Hematopoietic multipotent progenitor cell treated with erythropoietin and hydrocortisone succinate and interleukin-3 and kit ligand, for 17 days (in vitro differentiated cells): ENCODE measurements at regions not wholly inside any gene's neighbourhood (a gene's known extent, or its start where the extent isn't known, plus 50 kb on each side); places are given as distances from the start of the nearest gene placed in this dataset.
"Not testable (repeated sequence)": the region's sequence is repeated elsewhere in the genome, so short reads cannot be mapped to it uniquely, and the experiment has no call there.

ENCODE experiments used
- DNase-seq: peaks from one replicate; pipeline ENCODE4 v3.0.0-alpha.2; 2015; ENCODE audit warnings: low spot score

DNA sequence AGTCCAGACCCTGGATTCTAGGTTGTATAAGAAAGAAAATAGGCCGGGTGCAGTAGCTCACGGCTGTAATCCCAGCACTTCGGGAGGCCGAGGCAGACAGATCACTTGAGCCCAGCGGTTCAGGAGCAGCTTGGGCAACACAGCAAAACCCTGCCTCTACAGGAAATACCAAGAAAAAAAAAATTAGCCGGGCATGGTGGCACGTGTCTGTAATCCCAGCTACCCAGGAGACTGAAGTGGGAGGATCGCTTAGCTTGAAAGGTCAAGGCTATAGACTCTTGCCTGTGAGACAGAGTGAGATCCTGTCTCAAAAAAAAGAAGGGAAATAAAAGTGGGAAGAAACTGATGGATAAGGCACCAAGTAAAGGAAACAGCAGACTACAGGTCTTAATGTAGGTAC, 287.9 kb upstream of the KLF14 start:
- no peak for DNase-seq

DNA sequence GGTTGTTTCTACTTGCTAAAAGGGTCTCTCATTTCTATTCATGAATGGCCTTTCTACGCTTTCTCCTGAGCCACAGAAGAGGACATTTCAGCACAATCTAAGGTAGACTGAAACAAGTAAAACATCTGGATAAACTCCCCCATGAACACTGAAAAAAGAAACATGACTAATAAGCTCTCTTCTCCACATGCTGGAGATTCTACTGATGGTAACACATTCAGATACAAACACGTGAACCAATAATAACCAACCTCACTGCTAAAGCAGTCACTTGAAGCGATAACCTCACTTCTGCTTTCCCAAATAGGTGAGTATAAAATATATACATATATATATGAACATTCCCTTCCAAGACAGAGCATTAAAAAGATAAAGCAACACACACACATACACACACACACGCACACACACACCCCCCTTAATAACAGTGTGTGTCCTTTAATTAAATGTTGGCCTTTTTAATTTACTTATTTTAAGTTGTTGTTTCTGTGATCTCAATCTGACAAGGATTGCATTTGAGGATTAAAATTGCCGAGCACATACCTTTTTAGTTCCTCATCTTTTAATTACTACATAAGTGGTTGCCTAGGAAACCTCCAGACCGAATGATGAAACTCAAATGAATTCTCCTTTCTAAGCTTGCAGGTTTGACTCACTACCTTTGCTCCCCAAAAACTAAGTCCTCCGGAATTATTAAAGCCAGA, 292.4 kb upstream of the KLF14 start:
- no peak for DNase-seq

DNA sequence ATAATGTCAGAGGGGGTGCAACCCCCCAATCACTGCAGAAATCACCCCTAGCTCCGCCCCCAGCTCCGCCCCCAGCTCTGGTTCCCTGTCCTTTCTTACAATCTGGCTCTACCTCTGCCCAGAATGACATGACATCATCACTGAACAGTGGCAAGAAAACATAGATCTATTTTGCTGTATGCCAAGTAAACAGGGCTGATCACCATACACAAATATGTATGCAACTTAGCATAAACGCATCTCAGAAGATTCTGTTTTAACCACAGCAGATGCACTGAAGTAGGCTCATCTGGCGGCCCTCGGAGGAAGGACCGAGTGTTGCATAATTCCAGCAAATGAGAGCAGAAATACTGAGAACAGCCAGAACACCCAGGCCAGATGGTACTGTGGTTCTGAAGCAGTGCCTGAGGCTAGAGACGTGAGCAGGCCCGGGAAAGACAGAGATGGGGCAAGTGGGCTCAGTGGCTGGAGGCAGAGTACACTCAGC, 293.3 kb upstream of the KLF14 start:
- no peak for DNase-seq

DNA sequence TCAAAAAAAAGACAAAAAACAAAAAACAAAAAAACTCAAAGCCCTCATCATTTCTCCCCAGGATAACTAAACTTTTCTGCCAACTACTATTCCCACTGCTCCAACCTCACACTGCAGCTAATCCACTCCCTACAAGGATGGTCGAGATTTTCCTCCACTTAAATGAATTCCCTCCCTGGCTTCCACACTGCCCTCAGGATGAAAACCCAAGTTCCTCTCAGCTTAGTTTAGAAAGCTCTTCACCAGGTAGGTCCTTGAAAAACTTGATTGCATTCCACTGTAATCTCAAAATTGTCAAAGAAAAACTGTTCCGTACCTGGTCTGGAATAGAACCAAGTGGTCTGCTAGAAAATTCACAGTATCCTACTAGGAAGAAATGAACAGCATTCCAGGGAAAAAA, 294.3 kb upstream of the KLF14 start:
- no peak for DNase-seq

DNA sequence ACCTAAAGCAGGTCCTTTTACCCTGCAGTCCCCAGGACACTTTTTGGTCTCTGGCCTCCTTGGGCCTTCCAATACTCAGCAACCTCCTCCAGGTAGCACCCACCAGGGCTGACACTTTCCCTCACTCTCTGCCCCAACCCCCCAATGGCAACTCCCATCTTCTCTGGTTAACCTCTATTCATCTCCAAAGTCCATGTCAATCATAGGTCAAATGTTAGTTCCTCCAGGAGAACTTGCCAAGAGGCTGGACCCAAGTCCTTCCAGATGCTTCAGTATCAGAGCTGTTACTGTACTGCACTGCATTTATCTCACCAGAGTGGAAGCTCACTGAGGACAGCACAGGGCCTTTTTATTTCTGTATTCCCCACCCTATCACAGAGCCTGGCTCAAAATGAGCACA, 295.0 kb upstream of the KLF14 start:
- no peak for DNase-seq

DNA sequence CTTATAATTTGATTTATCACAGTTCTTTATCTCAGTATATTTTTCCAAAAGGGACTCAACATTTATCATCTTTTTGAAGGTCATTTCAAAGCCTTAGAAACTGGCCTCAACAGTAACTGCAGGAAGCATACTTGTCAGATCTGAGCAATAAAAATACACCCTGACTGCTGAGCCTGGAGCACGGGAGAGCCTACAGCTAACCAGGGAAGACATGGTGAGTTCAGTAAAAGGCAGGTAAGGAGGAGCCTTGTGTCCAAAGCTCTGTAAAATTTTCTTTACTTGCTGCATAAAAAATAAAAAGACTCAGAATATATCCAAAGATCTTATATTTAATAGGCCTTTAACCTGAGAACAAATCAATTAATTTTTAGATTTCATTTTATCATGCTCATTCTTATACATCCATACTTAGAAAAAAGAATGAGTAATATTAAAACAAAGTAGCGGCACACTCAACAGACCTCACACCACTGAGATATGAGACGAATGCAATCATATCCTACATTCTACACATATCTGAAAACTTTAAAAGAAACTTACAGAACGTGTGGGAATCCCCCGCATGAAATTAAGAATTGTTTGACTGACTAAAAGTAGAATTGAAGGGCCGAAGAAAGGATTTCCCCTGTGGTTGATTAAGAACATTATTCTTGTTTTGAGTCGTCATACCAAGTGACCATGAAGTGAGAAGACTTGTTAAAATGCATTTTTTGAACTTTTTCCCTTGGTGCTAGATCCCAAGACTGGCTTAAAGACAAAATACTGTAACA, 296.4 kb upstream of the MKLN1 start:
- no peak for DNase-seq

DNA sequence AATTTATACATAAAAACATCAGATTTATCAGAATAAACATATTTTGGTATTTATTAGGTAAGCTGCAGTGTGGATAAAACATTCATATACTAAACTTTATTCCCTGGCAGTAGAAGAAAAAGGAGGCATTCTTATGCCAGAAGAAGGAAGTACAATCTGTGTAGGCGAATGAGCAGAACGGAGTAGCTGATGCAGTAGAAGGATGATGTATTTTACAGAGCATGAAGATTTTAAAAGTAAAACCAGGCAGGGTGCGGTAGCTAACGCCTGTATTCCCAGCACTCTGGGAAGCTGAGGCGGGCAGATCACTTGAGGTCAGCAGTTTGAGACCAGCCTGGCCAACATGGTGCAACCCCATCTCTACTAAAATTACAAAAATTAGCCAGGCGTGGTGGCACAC, 294.9 kb upstream of the MKLN1 start:
- no peak for DNase-seq

DNA sequence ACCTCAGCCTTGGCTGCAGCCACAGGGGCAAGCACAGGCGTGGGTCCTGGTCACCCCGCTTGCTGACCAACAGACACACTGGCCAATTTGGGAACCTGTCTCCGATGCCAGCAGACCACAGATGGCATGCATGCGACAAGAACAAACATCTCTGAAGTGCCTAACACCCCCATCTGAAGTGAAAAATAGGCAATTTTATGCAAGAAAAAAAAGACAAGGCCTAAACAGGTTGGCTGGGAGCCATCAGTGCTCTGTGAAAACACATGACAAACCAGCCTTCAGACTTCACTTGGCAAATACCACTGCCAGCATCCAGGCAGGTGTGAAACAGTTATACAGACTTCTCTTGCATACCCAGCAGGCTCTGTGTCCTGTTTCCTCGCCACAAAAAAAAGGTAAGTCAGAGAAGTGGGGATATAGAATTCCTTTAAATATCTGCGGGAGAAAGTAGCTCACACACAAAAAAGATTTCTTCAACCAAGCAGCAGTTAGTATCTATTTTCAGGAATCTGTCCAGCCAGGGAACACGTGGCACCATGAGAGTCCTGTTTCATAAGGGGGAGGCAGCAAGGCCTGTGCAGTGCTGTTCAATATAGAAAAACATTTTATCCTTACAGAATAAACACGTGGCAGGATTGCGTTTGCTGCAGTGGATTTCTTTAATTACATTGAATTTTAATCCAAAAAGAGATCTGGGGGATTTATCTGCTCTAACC, 293.4 kb upstream of the MKLN1 start:
- DNase-seq = no peak

DNA sequence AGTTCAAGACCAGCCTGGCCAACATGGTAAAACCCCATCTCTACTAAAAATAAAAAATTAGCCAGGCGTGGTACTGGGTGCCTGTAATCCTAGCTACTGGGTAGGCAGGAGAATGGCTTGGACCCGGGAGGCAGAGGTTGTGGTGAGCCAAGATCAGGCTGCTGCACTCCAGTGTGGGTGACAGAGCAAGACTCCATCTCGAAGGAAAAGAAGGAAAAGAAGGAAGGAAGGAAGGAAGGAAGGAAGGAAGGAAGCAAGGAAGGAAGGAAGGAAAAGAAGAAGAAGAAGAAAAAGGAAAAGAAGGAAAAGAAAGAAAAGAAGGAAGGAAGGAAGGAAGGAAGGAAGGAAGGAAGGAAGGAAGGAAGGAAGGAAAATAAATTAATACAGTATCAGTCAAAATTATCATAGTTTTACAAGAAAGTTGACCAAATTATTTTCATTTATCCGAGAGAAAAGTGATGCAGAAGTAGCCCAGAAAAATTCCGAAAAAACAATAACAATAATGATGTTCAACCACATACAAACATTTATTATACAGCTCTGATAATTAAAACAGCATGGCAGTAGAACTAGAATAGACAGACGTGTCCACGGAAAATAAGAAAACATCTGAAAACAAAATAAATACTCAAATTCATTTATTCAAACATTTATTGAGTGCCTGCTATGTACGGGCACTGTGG, 292.4 kb upstream of the MKLN1 start:
- DNase-seq = no peak

DNA sequence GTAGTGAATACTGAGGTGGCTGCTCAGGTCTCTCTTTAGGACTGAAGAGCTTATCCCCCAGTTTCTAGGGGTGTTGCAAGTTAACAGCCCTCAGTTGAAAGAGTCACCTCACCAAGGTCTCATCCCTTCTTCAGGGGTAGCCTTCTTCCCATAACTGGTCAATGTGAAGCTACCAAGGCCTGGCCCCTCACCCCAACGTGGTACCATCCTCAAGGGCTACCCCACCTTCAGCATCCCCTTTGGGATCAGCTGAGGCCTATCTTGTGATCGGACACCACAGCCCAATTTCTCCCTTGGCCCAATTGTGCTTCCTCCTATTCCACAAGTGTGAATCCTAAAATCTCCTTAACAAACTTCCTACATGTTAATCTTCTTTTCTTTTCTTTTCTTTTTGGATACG, 289.5 kb upstream of the MKLN1 start:
- DNase-seq = no peak

DNA sequence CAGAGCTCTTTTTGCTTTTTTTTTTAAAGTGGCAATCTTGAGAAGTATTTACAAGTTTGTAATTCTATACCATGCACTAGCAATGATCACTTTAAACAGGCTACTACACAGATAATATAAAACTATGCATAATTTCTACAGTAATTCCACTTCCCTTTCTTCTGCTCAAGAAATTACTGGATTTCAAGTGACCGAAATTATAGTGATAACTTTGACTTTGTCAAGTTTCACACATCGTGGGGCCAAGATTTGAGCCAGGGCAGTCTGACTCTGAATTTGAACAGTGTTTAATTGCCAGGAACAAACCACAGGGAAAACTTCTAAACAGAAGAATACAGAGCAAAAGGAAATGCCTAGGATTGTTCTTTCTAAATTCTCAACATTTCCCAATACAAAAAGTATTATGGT, 288.3 kb upstream of the MKLN1 start:
- DNase-seq = no peak

DNA sequence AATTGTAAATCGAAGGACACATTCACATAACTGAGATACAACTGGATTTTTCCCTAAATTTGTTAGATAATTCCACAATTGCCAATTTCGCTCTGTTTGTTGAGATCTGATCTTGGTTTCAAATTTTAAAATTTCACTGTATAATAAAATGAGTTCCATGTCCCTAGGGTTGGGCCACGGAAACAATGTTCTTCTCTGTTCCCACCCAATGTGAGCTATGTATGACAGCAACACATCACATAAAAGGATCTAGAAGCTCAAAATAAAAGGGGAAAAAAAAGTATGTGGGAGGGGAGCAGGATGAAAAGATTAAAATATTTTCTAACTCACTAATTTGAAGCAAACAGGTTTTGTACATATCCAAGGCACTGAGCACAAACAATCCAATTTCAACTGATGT, 287.8 kb upstream of the MKLN1 start:
- DNase-seq = no peak

DNA sequence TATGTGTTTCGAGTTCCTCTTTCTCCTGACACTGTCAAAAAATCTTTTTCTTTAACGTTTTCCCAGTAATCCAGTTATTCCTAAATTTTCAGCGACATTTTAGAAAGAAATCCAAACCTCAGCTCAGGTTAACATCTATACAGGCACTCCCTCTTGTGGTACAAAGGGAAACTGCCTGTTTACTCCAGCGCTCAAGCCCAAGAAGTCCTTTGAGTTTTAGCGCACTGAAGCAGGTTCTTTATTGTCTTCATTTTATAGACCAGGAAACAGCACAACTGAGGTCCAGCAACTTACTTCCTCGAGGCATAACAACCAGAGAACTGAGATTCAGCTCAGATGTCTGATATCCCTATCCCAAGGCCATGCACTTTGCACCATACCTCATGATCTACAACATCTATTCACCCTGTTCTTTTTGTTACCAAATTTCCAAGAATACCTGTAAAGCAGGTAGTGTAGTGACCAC, 287.2 kb upstream of the MKLN1 start:
- DNase-seq = peak; percentile 66

DNA sequence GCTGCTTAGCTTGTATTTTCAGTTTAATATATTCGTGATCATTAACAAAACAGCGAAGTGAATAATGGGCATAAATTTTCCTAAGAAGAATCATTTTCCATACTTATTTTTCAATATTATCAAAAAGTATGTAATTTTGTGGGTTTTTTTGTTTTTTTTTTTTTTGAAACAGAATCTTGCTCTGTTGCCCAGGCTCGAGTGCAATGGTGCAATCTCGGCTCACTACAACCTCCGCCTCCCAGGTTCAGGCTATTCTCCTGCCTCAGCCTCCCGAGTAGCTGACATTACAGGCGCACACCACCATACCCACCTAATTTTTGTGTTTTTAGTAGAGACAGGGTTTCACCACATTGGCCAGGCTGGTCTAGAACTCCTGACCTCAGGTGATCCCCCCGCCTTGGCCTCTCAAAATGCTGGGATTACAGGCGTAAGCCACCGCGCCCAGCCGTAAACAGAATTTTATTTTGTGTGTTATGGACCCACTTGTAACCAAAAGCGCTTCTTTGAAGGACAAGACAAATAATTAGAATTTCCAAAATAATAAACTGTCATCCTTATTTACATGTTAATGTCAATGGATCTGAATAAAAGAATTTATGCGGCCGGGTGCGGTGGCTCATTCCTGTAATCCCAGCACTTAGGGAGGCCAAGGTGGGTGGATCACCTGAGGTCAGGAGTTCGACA, 286.5 kb upstream of the MKLN1 start:
- DNase-seq = not testable (repeated sequence)

DNA sequence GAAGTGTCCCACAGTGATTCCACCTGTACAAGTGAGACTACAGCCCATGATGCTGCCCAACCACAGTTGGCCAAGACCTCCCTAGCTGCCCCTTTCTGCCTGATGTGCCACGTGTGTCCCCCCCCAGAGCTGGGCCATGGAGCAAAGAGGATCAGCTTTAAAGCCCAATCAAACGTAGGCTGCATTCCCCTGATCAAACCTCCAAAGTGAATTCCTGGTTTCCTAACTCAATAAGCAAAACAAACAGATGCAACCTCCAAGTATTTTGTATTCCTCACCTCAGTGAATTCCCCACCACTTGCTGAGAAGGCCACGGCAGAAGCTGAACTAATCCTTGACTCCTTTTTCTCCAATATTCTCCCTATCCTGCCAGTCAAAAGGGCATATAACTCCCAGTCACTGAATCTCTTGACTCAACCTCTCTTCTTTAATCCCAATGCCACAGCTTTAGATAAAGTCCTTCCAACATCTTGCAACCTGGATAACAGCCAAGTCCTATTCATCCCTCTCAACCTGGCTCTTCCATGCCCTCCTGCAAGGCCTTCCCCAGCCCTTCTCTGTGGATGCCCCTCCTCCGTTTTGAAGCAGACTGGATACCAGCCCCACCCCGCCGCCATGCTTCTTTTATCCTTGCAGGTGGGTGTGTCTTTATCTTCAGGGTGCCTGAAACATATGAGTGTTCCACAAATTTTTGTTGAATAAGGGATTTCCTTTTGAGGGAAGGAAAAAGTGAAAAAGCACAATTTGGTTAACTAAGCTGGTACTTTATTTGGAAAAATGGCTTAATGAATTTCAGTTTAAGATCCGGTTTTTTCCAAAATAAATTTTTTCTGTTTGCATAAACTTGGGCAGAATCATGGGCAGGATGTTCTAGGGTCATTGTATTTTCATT, 285.2 kb upstream of the MKLN1 start:
- DNase-seq = no peak

DNA sequence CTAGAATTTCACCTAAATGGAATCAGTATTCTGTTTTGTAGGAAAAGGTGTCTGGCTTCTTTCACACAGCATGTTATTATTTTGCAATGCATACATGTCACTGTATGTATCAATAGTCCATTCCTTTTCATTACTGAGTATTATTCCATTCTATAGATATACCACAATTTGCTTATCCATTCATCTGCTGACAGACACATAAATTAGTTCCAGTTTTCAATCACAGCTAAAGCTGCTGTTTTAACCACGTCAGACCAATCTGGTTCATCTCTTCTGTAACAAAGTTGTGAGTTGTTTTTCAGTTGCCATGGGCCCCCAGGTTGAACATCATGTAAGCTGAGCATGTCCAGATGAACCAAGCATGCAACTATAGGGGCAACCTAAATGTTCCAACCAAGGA, 282.1 kb upstream of the MKLN1 start:
- DNase-seq = no peak

DNA sequence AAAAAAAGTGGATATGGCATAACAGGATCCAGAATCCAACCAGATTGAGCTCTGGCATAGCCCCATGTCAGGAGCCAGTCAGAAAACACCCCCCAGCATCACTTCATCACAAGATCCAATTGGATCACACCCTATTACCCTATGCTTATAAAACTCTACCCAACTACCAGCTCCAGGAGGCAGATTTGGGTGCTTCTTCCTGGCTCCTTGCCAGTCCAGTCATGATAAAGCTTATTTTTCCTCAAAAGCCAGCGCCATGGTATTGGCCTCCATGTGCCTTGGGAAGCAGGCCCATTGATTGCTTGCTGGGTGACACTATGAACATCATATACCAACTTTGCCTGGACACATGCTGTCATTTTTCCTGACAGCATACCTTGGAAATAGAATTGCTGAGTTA, 281.4 kb upstream of the MKLN1 start:
- DNase-seq = peak; percentile 69

DNA sequence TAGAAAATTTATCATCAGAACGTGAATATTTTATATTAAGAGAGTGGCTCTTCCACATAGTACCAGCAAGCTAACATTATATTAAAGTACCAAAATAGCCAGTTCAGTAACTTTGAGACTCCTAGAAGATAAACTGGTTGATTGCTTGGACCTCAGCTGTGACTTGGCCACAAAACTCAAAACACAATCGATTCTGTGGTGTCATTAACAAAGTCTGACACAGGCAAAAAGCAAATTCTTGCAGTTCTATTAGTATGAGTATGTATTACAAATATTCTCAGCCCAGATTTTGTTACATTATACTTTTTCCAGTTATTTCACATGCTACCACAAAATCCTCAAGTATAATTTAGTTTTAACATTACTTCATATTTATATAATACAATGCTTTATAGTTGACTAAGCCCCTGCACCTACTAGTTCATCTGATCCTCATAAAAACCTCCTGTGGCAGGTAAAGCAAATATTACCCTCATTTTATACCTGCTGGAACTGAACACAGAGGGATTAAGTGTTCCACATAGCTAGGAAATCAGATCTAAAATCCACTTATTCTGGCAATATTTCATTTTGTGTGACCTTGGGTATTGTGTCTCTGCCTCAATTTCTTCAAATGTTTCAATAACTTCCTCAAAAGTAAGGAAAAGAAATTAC, 279.9 kb upstream of the MKLN1 start:
- DNase-seq = no peak

DNA sequence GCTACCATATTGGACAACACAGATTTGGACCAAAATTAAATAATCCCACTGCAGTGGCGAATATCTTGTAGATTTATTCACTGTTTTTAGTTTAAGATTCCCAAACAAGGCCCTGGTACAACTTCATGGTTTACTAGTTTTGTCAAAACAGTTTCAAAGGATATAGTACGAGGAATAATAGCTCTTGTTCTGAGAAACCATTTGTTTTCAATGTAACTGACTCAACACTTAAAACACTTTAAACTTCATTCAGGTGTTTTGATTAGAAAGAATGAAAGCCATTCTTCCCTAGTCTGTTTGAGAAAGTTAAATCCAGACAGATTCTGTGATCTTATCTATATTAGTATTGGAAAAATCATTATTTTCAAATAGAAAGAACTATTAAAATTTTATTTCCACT, 276.4 kb upstream of the MKLN1 start:
- DNase-seq = no peak

DNA sequence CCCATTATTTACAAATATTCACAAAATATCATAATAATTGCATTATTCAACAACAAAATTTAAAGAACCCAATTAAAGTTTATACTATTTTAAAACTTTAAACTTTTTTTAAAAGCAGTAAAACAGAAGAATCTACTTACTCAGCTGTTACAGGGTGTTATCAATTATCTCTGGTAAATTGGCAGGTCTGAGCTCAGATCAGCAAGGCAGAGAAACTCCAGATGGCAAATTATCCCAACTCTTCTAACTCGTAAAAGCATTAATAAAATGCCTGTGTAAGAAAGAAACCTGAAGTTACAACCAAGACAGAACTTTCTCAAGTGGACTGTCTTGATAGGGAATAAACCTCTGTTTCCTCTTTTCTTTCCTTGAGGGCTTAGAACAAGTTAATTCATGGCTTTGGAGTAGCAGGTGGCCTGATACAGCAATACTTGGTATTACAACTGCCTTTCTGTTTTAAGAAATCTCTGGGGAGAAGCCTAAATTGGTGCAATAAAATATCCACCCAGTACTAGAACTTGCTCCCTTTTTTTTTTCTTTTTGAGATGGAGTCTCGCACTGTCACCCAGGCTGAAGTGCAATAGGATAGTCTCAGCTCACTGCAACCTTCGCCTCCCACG, 275.3 kb upstream of the MKLN1 start:
- no peak for DNase-seq
